ENCODE measurements at regions not wholly inside any gene's neighbourhood (a gene's known extent, or its start where the extent isn't known, plus 50 kb on each side); places are given as distances from the start of the nearest gene placed in this dataset.

DNA sequence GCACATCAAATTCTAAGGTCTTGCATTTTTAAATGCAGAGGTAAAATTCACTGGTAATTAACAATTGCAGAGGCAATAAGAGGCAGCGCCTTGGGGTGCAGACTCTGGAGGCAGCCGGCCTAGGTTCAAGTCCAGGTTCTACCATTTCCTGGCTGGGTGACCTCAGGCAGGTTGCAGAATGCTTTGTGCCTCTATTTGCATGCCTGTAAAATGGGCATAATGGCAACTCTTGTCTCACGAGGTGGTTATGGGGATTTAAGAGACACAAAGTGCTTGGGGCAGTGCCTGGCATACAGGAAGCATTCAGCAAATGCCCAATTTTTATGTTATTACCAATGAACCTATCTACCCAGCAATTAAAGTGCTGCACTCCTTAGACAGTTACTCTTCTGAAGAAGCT, 180.0 kb upstream of the LHX5 start:
- TF ChIP-seq GATA3 (IDR thresholded peaks at IDR 0.05; ENCODE audit: borderline replicate concordance) (no peak), KDM5A (IDR thresholded peaks at IDR 0.05) (no peak), POLR2A (IDR thresholded peaks at IDR 0.05; ENCODE audit: low read length) (no peak), PHF8 (IDR thresholded peaks at IDR 0.05; ENCODE audit: borderline replicate concordance, low read depth) (no peak), SREBF2 (IDR thresholded peaks at IDR 0.05) (no peak), JUN (IDR thresholded peaks at IDR 0.05) (no peak)
- TF ChIP-seq, protein P1, sequence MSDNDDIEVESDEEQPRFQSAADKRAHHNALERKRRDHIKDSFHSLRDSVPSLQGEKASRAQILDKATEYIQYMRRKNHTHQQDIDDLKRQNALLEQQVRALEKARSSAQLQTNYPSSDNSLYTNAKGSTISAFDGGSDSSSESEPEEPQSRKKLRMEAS (IDR thresholded peaks at IDR 0.05): no peak
- TF ChIP-seq, protein P2, sequence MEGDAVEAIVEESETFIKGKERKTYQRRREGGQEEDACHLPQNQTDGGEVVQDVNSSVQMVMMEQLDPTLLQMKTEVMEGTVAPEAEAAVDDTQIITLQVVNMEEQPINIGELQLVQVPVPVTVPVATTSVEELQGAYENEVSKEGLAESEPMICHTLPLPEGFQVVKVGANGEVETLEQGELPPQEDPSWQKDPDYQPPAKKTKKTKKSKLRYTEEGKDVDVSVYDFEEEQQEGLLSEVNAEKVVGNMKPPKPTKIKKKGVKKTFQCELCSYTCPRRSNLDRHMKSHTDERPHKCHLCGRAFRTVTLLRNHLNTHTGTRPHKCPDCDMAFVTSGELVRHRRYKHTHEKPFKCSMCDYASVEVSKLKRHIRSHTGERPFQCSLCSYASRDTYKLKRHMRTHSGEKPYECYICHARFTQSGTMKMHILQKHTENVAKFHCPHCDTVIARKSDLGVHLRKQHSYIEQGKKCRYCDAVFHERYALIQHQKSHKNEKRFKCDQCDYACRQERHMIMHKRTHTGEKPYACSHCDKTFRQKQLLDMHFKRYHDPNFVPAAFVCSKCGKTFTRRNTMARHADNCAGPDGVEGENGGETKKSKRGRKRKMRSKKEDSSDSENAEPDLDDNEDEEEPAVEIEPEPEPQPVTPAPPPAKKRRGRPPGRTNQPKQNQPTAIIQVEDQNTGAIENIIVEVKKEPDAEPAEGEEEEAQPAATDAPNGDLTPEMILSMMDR (IDR thresholded peaks at IDR 0.05): no peak
- TF ChIP-seq, protein P3, sequence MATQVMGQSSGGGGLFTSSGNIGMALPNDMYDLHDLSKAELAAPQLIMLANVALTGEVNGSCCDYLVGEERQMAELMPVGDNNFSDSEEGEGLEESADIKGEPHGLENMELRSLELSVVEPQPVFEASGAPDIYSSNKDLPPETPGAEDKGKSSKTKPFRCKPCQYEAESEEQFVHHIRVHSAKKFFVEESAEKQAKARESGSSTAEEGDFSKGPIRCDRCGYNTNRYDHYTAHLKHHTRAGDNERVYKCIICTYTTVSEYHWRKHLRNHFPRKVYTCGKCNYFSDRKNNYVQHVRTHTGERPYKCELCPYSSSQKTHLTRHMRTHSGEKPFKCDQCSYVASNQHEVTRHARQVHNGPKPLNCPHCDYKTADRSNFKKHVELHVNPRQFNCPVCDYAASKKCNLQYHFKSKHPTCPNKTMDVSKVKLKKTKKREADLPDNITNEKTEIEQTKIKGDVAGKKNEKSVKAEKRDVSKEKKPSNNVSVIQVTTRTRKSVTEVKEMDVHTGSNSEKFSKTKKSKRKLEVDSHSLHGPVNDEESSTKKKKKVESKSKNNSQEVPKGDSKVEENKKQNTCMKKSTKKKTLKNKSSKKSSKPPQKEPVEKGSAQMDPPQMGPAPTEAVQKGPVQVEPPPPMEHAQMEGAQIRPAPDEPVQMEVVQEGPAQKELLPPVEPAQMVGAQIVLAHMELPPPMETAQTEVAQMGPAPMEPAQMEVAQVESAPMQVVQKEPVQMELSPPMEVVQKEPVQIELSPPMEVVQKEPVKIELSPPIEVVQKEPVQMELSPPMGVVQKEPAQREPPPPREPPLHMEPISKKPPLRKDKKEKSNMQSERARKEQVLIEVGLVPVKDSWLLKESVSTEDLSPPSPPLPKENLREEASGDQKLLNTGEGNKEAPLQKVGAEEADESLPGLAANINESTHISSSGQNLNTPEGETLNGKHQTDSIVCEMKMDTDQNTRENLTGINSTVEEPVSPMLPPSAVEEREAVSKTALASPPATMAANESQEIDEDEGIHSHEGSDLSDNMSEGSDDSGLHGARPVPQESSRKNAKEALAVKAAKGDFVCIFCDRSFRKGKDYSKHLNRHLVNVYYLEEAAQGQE (IDR thresholded peaks at IDR 0.05): no peak
- TF ChIP-seq, protein P4, sequence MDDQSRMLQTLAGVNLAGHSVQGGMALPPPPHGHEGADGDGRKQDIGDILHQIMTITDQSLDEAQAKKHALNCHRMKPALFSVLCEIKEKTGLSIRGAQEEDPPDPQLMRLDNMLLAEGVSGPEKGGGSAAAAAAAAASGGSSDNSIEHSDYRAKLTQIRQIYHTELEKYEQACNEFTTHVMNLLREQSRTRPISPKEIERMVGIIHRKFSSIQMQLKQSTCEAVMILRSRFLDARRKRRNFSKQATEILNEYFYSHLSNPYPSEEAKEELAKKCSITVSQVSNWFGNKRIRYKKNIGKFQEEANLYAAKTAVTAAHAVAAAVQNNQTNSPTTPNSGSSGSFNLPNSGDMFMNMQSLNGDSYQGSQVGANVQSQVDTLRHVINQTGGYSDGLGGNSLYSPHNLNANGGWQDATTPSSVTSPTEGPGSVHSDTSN (IDR thresholded peaks at IDR 0.05): no peak
- TF ChIP-seq, protein P5, sequence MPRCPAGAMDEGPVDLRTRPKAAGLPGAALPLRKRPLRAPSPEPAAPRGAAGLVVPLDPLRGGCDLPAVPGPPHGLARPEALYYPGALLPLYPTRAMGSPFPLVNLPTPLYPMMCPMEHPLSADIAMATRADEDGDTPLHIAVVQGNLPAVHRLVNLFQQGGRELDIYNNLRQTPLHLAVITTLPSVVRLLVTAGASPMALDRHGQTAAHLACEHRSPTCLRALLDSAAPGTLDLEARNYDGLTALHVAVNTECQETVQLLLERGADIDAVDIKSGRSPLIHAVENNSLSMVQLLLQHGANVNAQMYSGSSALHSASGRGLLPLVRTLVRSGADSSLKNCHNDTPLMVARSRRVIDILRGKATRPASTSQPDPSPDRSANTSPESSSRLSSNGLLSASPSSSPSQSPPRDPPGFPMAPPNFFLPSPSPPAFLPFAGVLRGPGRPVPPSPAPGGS (IDR thresholded peaks at IDR 0.05): no peak
- TF ChIP-seq, protein P6, sequence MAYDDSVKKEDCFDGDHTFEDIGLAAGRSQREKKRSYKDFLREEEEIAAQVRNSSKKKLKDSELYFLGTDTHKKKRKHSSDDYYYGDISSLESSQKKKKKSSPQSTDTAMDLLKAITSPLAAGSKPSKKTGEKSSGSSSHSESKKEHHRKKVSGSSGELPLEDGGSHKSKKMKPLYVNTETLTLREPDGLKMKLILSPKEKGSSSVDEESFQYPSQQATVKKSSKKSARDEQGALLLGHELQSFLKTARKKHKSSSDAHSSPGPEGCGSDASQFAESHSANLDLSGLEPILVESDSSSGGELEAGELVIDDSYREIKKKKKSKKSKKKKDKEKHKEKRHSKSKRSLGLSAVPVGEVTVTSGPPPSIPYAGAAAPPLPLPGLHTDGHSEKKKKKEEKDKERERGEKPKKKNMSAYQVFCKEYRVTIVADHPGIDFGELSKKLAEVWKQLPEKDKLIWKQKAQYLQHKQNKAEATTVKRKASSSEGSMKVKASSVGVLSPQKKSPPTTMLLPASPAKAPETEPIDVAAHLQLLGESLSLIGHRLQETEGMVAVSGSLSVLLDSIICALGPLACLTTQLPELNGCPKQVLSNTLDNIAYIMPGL (CRISPR knock-in tag; IDR thresholded peaks at IDR 0.05; ENCODE audit: borderline replicate concordance): no peak
